NT2/D1 (cell line): ENCODE measurements at regions not wholly inside any gene's neighbourhood (a gene's known extent, or its start where the extent isn't known, plus 50 kb on each side); places are given as distances from the start of the nearest gene placed in this dataset.

Experiments used
- SUZ12 ChIP-seq: IDR thresholded peaks from 2 replicates; pipeline ENCODE4 v1.6.1; 2011; ENCODE audit not compliant: insufficient read length, insufficient read depth; ENCODE audit errors: extremely low read depth
- YY1 ChIP-seq: IDR thresholded peaks from 2 replicates; pipeline ENCODE4 v1.6.1; 2011; ENCODE audit not compliant: insufficient read length, insufficient read depth
- ZNF274 ChIP-seq: IDR thresholded peaks from 2 replicates; pipeline ENCODE4 v1.6.1; 2011; ENCODE audit warnings: mild to moderate bottlenecking, low read depth, low read length

- TF ChIP-seq ZNF274 (no peak), SUZ12 (no peak), YY1 (no peak)
Measured at GRCh38 chr5:82586181-82586580, 308.0 kb upstream of the RPS23 start.
